ENCODE measurements at regions not wholly inside any gene's neighbourhood (a gene's known extent, or its start where the extent isn't known, plus 50 kb on each side); places are given as distances from the start of the nearest gene placed in this dataset.

DNA sequence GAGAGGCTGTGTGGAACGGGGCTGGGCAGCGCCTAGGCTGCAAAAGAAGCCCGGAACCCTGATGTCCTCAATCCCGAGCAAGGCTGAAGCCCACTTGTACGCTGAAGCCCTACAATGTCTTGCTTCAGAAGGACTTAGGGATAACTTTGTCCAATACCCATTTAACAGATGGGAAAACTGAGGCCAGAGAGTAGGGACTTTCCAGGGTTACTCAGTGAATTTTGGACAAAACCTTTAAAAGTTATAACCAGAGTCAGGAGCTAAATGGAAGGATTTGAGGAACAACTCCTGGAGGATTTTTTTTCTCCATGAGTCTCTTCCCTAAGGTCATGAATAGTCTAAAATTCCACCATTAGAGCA, 161.2 kb downstream of the IRX5 start:
- no peak overlapping the region for H3K4me3 ChIP-seq (ENCODE audit: low read depth, low read length)
- H3K27me3 ChIP-seq (ENCODE audit: control insufficient read depth, insufficient read depth, low read length) = no peaks in the 10 kb centered on the region
- H3K27ac ChIP-seq (ENCODE audit: low read depth, low read length) = no peak overlapping the region
- H3K4me1 ChIP-seq (ENCODE audit: control insufficient read depth, insufficient read depth, low read length) = peaks cover 8% of the 10 kb centered on the region
- WGBS (ENCODE audit: insufficient coverage) = 85% methylated on average over 3 of the region's 5 CpGs
- no peaks in the 10 kb centered on the region for H3K9me3 ChIP-seq (ENCODE audit: control insufficient read depth, insufficient read depth, low read length)
- no peaks in the 10 kb centered on the region for H3K36me3 ChIP-seq (ENCODE audit: control insufficient read depth, insufficient read depth, low read length)
- DNase-seq (ENCODE audit: low read depth in 4 of 6, low spot score in 6 of 6) = no peak

DNA sequence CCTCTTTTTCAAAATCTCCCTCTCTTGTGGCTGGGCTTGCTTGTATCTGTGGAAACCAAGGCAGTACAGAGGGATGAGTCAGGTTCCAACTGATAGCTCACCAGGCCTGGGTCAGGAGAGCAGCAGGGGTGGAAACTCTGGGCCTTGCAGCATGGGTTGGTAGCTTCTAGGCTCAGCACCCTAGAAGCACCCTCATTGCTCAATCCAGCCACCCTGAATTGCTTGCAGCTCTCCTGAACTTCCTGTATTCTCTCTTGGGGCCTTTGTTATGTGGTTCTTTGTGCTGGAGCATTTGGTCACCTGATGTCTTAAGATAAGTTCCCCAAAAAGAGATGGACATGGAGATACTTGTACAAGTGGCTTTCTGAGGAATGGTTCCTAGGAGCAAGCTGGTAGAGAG, 169.4 kb downstream of the IRX5 start:
- no peak overlapping the region for H3K4me3 ChIP-seq (ENCODE audit: low read depth, low read length)
- no peaks in the 10 kb centered on the region for H3K4me1 ChIP-seq (ENCODE audit: control insufficient read depth, insufficient read depth, low read length)
- no peak overlapping the region for H3K27ac ChIP-seq (ENCODE audit: low read depth, low read length)
- peaks cover 5% of the 10 kb centered on the region for H3K9me3 ChIP-seq (ENCODE audit: control insufficient read depth, insufficient read depth, low read length)
- H3K36me3 ChIP-seq (ENCODE audit: control insufficient read depth, insufficient read depth, low read length) = no peaks in the 10 kb centered on the region
- H3K27me3 ChIP-seq (ENCODE audit: control insufficient read depth, insufficient read depth, low read length) = no peaks in the 10 kb centered on the region
- DNase-seq (ENCODE audit: low read depth in 4 of 6, low spot score in 6 of 6) = no peak

DNA sequence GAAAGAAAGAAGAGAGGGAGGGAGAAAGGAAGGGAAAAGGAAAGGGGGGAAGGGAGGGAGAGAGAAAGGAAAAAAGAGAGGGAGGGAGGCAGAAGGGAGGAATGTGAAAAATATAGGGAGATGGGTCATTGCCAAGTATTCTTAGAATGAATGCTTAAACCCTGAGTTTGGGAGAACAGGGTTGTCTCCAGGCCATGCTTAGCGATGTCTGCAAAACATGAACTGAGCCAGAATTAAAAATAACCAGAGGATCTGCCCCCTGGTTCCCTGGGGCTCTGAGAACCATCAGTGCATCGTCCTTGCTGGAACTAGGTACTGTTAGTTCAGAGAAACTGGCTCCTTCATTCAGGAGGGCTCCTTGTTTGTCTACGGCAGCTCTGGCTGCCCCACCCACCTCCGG, 170.4 kb downstream of the IRX5 start:
- no peak for DNase-seq (ENCODE audit: low read depth in 4 of 6, low spot score in 6 of 6)
- no peak overlapping the region for H3K27ac ChIP-seq (ENCODE audit: low read depth, low read length)
- H3K4me3 ChIP-seq (ENCODE audit: low read depth, low read length) = no peak overlapping the region
- no peaks in the 10 kb centered on the region for H3K4me1 ChIP-seq (ENCODE audit: control insufficient read depth, insufficient read depth, low read length)
- no peaks in the 10 kb centered on the region for H3K36me3 ChIP-seq (ENCODE audit: control insufficient read depth, insufficient read depth, low read length)
- H3K27me3 ChIP-seq (ENCODE audit: control insufficient read depth, insufficient read depth, low read length) = no peaks in the 10 kb centered on the region
- H3K9me3 ChIP-seq (ENCODE audit: control insufficient read depth, insufficient read depth, low read length) = peaks cover 5% of the 10 kb centered on the region
- 42% methylated on average over 4 of the region's 4 CpGs for WGBS (ENCODE audit: insufficient coverage)

DNA sequence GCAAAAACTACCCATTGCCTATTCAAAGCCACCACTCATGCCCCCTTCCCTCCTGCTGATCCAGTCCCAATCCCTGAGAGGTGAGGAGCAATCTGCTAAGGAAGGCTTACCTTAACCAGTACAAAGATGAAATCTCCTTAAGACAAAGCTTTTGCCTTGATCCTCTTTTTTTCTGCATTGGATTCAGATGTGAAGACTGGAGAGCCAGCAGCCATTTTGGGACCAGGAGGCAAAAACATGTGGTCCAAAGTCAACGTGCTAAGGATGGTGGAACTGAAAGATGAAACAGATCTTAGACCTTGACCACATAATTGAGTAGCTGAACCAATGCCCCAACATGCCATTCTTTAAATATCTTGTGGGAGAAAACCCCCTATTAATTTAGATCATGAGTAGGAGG, 171.4 kb downstream of the IRX5 start:
- no CpG with 5 or more reads among the region's 1 CpG for WGBS (ENCODE audit: insufficient coverage)
- DNase-seq (ENCODE audit: low read depth in 4 of 6, low spot score in 6 of 6) = no peak
- no peaks in the 10 kb centered on the region for H3K36me3 ChIP-seq (ENCODE audit: control insufficient read depth, insufficient read depth, low read length)

DNA sequence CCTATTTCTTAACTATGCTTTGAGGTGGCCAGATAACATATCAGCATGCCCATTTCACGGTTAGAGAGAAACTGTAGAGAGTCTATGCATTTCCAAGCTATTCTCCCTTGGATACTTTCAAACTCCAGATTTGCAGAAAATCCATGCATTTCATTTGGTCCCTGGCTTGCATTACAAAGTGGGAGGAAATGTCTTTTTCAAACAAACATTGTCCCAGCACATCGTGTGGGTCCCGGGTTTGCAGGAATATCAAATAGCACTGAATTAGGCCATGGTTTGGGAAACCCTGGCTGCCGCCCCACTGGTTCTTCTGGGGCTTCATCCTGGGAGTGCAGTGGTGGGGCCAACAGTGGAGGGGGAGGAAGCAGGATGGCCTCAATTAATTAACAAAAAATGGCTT, 171.9 kb downstream of the IRX5 start:
- Histone ChIP-seq H3K4me3 (ENCODE audit: low read depth, low read length) (no peak overlapping the region), H3K27ac (ENCODE audit: low read depth, low read length) (no peak overlapping the region), H3K27me3 (ENCODE audit: control insufficient read depth, insufficient read depth, low read length) (no peaks in the 10 kb centered on the region), H3K36me3 (ENCODE audit: control insufficient read depth, insufficient read depth, low read length) (no peaks in the 10 kb centered on the region), H3K9me3 (ENCODE audit: control insufficient read depth, insufficient read depth, low read length) (peaks cover 5% of the 10 kb centered on the region), H3K4me1 (ENCODE audit: control insufficient read depth, insufficient read depth, low read length) (no peaks in the 10 kb centered on the region)
- 83% methylated on average over 1 of the region's 4 CpGs for WGBS (ENCODE audit: insufficient coverage)
- DNase-seq (ENCODE audit: low read depth in 4 of 6, low spot score in 6 of 6) = no peak

More for the DNA sequence above, 171.4 kb downstream of the IRX5 start:
- Histone ChIP-seq H3K27ac (ENCODE audit: low read depth, low read length) (no peak overlapping the region), H3K9me3 (ENCODE audit: control insufficient read depth, insufficient read depth, low read length) (peaks cover 5% of the 10 kb centered on the region), H3K27me3 (ENCODE audit: control insufficient read depth, insufficient read depth, low read length) (no peaks in the 10 kb centered on the region), H3K4me3 (ENCODE audit: low read depth, low read length) (no peak overlapping the region), H3K4me1 (ENCODE audit: control insufficient read depth, insufficient read depth, low read length) (no peaks in the 10 kb centered on the region)

DNA sequence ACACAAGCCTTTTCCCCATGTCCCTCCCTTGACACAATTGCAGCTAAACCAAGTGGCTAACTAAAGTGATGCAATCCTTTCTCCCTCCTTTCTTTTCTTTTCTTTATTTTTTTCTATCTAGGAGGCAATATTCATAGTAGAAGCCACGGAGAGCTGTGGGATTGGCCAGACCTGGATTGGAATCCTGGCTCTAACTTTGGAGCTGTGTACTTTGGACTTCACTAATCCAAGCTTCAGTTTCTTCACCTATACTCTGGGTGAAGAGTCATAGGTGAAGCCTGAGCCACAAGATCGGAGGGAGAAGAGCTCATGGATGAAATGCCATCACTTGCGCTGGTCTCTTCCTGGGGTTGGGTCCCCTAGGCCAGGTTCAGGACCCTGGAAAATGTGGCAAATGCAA, 177.2 kb downstream of the IRX5 start:
- no peak for DNase-seq (ENCODE audit: low read depth in 4 of 6, low spot score in 6 of 6)
- H3K36me3 ChIP-seq (ENCODE audit: control insufficient read depth, insufficient read depth, low read length) = no peaks in the 10 kb centered on the region
- H3K4me3 ChIP-seq (ENCODE audit: low read depth, low read length) = no peak overlapping the region
- H3K27ac ChIP-seq (ENCODE audit: low read depth, low read length) = no peak overlapping the region
- WGBS (ENCODE audit: insufficient coverage) = 100% methylated on average over 3 of the region's 3 CpGs
- H3K27me3 ChIP-seq (ENCODE audit: control insufficient read depth, insufficient read depth, low read length) = no peaks in the 10 kb centered on the region
- H3K4me1 ChIP-seq (ENCODE audit: control insufficient read depth, insufficient read depth, low read length) = no peaks in the 10 kb centered on the region
- no peaks in the 10 kb centered on the region for H3K9me3 ChIP-seq (ENCODE audit: control insufficient read depth, insufficient read depth, low read length)

DNA sequence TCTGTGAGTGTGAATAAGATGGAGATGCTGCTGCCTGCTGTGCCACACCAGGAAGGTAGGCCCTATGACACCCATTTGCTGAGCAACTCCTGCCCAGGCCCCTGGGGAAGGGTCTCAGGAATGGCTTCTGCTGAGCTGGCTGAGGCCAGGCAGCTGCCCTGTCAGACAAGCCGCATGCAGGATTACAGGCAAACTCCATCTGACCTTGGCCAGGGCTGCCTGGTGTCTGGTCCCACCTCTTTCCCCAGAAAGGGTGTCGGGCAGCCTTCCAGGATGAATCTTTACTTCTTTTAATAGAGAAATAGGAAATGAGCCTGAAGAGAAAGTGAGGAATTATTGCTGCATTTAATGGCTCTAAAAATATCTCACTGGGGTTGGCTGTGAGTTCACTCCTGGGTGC, 182.5 kb downstream of the IRX5 start:
- no peak for DNase-seq (ENCODE audit: low read depth in 4 of 6, low spot score in 6 of 6)
- Histone ChIP-seq H3K4me3 (ENCODE audit: low read depth, low read length) (no peak overlapping the region), H3K27ac (ENCODE audit: low read depth, low read length) (no peak overlapping the region), H3K9me3 (ENCODE audit: control insufficient read depth, insufficient read depth, low read length) (no peaks in the 10 kb centered on the region), H3K36me3 (ENCODE audit: control insufficient read depth, insufficient read depth, low read length) (no peaks in the 10 kb centered on the region), H3K4me1 (ENCODE audit: control insufficient read depth, insufficient read depth, low read length) (no peaks in the 10 kb centered on the region), H3K27me3 (ENCODE audit: control insufficient read depth, insufficient read depth, low read length) (no peaks in the 10 kb centered on the region)
- WGBS (ENCODE audit: insufficient coverage) = 86% methylated on average over 1 of the region's 2 CpGs

DNA sequence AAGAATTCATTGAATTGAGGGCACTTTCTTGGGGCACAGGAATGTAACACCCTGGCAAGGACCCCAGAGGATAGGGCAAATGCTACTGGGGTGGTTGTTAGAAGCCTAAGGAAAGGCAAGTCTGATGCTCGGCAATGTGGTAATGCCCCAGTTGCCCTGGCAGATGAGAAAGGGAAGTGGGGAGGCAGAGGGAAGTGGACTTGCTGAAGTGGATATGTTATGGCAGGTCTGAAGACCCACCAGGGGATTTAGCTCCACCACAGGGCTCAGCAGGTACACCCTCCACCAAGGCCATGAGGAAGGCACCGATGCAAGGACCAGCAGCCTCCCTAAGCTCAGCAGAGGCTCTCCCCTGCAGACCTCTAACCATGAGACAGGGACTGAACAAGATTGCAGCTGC, 184.8 kb downstream of the IRX5 start:
- Histone ChIP-seq H3K27ac (ENCODE audit: low read depth, low read length) (no peak overlapping the region), H3K9me3 (ENCODE audit: control insufficient read depth, insufficient read depth, low read length) (no peaks in the 10 kb centered on the region), H3K27me3 (ENCODE audit: control insufficient read depth, insufficient read depth, low read length) (no peaks in the 10 kb centered on the region), H3K4me1 (ENCODE audit: control insufficient read depth, insufficient read depth, low read length) (peaks cover 5% of the 10 kb centered on the region), H3K36me3 (ENCODE audit: control insufficient read depth, insufficient read depth, low read length) (no peaks in the 10 kb centered on the region), H3K4me3 (ENCODE audit: low read depth, low read length) (no peak overlapping the region)
- DNase-seq (ENCODE audit: low read depth in 4 of 6, low spot score in 6 of 6) = no peak
- 90% methylated on average over 1 of the region's 2 CpGs for WGBS (ENCODE audit: insufficient coverage)

DNA sequence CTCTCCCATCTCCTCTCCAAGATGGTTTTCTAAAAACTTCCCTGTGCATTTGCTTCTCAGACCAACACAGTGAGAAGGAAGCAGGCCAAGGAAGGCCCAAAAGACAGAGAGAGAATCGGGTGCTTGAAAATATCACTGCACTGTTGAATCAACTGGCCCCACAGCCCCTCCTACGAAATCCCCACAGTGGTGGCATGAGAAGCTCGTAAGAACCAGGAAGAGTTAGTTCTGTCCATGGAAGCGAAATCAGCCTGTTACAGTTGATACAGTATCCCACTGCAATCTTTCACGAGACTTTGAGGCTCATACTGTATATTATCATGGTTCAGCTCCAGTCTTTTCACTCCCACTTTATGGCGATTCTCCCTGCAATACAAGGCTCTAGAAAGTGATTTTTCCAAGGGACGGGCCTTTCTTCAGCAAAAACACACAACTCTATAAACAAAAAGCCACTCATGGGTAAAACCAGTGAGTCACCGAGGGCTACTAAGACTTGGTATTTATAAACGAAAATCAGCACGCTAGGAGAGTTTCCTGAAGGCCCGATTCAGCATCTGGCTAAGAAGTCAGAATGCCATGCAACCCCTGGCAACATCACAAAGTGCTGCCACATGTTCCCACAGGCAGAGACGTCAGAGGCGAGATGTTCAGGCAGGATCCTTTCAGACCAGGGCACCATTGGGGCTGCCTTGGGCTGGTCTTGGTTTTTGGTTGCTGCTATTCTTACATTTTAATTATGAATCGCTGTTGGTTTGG, 185.7 kb downstream of the IRX5 start:
- no peak overlapping the region for H3K4me3 ChIP-seq (ENCODE audit: low read depth, low read length)
- 83% methylated on average over 9 of the region's 14 CpGs for WGBS (ENCODE audit: insufficient coverage)
- H3K36me3 ChIP-seq (ENCODE audit: control insufficient read depth, insufficient read depth, low read length) = no peaks in the 10 kb centered on the region
- H3K27ac ChIP-seq (ENCODE audit: low read depth, low read length) = no peak overlapping the region
- H3K9me3 ChIP-seq (ENCODE audit: control insufficient read depth, insufficient read depth, low read length) = no peaks in the 10 kb centered on the region
- H3K4me1 ChIP-seq (ENCODE audit: control insufficient read depth, insufficient read depth, low read length) = peaks cover 6% of the 10 kb centered on the region
- H3K27me3 ChIP-seq (ENCODE audit: control insufficient read depth, insufficient read depth, low read length) = no peaks in the 10 kb centered on the region
- DNase-seq (ENCODE audit: low read depth in 4 of 6, low spot score in 6 of 6) = no peak

DNA sequence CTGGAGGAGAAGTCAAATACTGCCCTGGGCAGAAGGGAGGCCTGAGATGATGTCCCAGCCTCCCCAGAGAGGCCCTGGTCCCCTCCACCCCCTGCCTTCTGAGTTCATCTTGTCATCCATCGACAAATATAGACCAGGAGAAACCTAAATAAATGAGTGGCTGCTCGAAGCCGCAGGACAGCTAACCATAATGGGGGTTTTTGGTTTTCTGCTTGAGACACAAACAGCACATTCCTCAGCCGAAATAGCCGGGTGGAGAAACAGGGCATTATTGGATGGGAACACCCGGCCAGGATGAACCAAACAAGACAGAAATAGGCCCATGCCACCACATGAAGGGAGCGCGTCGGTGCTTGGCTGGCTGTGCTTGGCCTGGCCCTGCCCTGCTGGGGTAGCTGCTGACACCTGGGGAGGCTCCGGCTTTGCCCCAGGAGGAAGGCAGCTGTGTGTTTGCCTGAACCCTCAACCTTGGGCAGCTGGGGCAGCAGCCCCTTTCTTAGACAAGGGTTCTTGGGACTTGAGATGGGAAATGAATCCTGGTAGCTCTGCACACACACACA, 188.1 kb downstream of the IRX5 start:
- H3K4me3 ChIP-seq (ENCODE audit: low read depth, low read length) = no peak overlapping the region
- H3K9me3 ChIP-seq (ENCODE audit: control insufficient read depth, insufficient read depth, low read length) = no peaks in the 10 kb centered on the region

More for the DNA sequence above, 188.1 kb downstream of the IRX5 start:
- Histone ChIP-seq H3K27me3 (ENCODE audit: control insufficient read depth, insufficient read depth, low read length) (no peaks in the 10 kb centered on the region), H3K4me1 (ENCODE audit: control insufficient read depth, insufficient read depth, low read length) (peaks cover 6% of the 10 kb centered on the region), H3K36me3 (ENCODE audit: control insufficient read depth, insufficient read depth, low read length) (no peaks in the 10 kb centered on the region), H3K27ac (ENCODE audit: low read depth, low read length) (no peak overlapping the region)
- no peak for DNase-seq (ENCODE audit: low read depth in 4 of 6, low spot score in 6 of 6)
- 91% methylated on average over 10 of the region's 10 CpGs for WGBS (ENCODE audit: insufficient coverage)

Measured in spinal cord (tissue), 9 donors.